ENCODE measurements at regions not wholly inside any gene's neighbourhood (a gene's known extent, or its start where the extent isn't known, plus 50 kb on each side); places are given as distances from the start of the nearest gene placed in this dataset.

DNA sequence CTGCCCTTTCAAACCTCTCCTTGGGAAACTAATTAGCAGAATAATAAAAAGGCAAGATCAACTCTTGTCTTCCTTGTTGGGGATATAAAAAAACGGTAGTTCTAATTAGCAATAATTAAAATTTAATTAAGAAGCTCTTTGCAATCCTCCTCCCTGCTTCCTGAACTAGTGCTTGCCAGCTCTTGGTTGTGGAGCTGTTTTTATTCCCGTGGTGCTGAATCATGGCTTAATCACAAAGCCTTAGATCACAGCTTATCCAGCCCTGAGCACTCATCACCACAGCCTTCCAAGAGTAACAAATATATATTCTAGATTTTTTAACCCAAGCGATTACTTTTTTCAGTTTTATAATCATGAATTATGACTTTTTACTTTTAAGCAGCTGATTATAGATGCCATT lies 63.2 kb upstream of the INSM2 start:
- TF ChIP-seq, protein P1, sequence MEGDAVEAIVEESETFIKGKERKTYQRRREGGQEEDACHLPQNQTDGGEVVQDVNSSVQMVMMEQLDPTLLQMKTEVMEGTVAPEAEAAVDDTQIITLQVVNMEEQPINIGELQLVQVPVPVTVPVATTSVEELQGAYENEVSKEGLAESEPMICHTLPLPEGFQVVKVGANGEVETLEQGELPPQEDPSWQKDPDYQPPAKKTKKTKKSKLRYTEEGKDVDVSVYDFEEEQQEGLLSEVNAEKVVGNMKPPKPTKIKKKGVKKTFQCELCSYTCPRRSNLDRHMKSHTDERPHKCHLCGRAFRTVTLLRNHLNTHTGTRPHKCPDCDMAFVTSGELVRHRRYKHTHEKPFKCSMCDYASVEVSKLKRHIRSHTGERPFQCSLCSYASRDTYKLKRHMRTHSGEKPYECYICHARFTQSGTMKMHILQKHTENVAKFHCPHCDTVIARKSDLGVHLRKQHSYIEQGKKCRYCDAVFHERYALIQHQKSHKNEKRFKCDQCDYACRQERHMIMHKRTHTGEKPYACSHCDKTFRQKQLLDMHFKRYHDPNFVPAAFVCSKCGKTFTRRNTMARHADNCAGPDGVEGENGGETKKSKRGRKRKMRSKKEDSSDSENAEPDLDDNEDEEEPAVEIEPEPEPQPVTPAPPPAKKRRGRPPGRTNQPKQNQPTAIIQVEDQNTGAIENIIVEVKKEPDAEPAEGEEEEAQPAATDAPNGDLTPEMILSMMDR (IDR thresholded peaks at IDR 0.05; ENCODE audit: poor library complexity, severe bottlenecking), result no peak
- no peak for TF ChIP-seq RAD21 (conservative IDR thresholded peaks at IDR 0.05)
- no peak for TF ChIP-seq POLR2AphosphoS5 (IDR thresholded peaks at IDR 0.05)
- no peak for TF ChIP-seq TAF1 (IDR thresholded peaks at IDR 0.05; ENCODE audit: low read depth)

Measured in neural cell (in vitro differentiated cells).